ENCODE measurements at regions not wholly inside any gene's neighbourhood (a gene's known extent, or its start where the extent isn't known, plus 50 kb on each side); places are given as distances from the start of the nearest gene placed in this dataset.
A peak's percentile ranks its signal among the peaks of the same experiment; 100 is the strongest.
"Not testable (repeated sequence)": the region's sequence is repeated elsewhere in the genome, so short reads cannot be mapped to it uniquely, and the experiment has no call there.

DNA sequence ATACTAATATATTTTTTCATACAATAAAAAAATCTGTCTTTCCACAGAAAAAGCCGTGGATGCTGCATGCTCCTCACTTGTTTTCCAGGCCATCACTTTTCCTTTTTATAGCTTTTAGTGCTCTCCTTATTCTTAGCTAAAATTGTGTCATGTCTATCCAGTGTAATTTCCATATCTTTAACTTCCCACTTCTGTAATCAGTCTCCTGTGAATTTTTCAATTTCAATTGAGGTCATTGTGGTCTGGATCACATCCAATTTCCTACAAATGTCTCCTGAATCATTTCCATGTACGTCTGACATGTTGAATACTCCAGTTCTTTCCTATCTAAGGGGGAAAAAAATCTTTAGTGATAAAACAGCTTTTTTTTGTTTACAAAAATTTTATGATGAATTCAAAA is 838.2 kb upstream of the B3GALT2 start:
- no peak overlapping the region for H3K27ac ChIP-seq (ENCODE audit: low read depth in 1 of 2, low read length in 1 of 2)
- H3K9me3 ChIP-seq (ENCODE audit: control insufficient read depth in 4 of 4, insufficient read depth in 3 of 4, low read length in 3 of 4): no peaks in the 10 kb centered on the region
- no peak overlapping the region for H3K4me3 ChIP-seq
- TF ChIP-seq, protein P1, sequence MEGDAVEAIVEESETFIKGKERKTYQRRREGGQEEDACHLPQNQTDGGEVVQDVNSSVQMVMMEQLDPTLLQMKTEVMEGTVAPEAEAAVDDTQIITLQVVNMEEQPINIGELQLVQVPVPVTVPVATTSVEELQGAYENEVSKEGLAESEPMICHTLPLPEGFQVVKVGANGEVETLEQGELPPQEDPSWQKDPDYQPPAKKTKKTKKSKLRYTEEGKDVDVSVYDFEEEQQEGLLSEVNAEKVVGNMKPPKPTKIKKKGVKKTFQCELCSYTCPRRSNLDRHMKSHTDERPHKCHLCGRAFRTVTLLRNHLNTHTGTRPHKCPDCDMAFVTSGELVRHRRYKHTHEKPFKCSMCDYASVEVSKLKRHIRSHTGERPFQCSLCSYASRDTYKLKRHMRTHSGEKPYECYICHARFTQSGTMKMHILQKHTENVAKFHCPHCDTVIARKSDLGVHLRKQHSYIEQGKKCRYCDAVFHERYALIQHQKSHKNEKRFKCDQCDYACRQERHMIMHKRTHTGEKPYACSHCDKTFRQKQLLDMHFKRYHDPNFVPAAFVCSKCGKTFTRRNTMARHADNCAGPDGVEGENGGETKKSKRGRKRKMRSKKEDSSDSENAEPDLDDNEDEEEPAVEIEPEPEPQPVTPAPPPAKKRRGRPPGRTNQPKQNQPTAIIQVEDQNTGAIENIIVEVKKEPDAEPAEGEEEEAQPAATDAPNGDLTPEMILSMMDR (IDR thresholded peaks at IDR 0.05; ENCODE audit: control extremely low read depth, extremely low read depth): no peak
- no peaks in the 10 kb centered on the region for H3K36me3 ChIP-seq (ENCODE audit: control insufficient read depth in 4 of 4, insufficient read depth in 4 of 4, low read length in 4 of 4)
- WGBS, 2 donors: 39 to 48% methylated on average over 2 of the region's 2 CpGs
- DNase-seq (peak in 1 of 3 donors; percentile 13), ATAC-seq (ENCODE audit: insufficient read depth, low FRiP score) (no peak)
- H3K27me3 ChIP-seq (ENCODE audit: control insufficient read depth in 3 of 3, insufficient read depth in 3 of 3, low read length in 2 of 3): no peaks in the 10 kb centered on the region
- H3K4me1 ChIP-seq (ENCODE audit: control insufficient read depth in 5 of 5, insufficient read depth in 5 of 5, low read length in 5 of 5): no peaks in the 10 kb centered on the region
- H3K9ac ChIP-seq (ENCODE audit: insufficient read depth in 1 of 2, low read length in 2 of 2): no peak overlapping the region

DNA sequence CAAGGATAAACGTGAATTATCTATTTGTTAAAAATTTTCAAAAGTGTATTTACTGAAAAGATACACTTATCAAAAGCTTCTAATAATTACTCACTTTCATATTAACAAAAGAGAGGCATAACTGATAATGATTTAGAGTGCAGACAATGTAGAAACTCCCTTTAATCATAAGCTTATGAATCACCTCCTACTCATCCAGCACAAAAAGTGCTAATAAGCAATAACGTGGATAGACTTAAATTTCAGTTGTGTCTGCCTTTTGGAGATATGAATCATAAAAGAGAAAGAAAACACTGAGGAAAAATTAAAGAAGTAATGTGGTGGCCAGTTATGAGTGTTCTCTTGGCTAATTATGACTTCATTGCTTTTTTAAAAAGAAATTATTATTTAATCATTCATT is 827.6 kb upstream of the B3GALT2 start:
- Histone ChIP-seq H3K27me3 (ENCODE audit: control insufficient read depth in 3 of 3, insufficient read depth in 3 of 3, low read length in 2 of 3) (no peaks in the 10 kb centered on the region), H3K4me3 (no peak overlapping the region), H3K9me3 (ENCODE audit: control insufficient read depth in 4 of 4, insufficient read depth in 3 of 4, low read length in 3 of 4) (no peaks in the 10 kb centered on the region), H3K27ac (ENCODE audit: low read depth in 1 of 2, low read length in 1 of 2) (no peak overlapping the region), H3K36me3 (ENCODE audit: control insufficient read depth in 4 of 4, insufficient read depth in 4 of 4, low read length in 4 of 4) (no peaks in the 10 kb centered on the region), H3K9ac (ENCODE audit: insufficient read depth in 1 of 2, low read length in 2 of 2) (no peak overlapping the region), H3K4me1 (ENCODE audit: control insufficient read depth in 5 of 5, insufficient read depth in 5 of 5, low read length in 5 of 5) (no peaks in the 10 kb centered on the region)
- WGBS, 2 donors: 65 to 86% methylated on average over 2 of the region's 2 CpGs
- DNase-seq (no peak), ATAC-seq (ENCODE audit: insufficient read depth, low FRiP score) (no peak)
- TF ChIP-seq, protein P1 (IDR thresholded peaks at IDR 0.05; ENCODE audit: control extremely low read depth, extremely low read depth): no peak

DNA sequence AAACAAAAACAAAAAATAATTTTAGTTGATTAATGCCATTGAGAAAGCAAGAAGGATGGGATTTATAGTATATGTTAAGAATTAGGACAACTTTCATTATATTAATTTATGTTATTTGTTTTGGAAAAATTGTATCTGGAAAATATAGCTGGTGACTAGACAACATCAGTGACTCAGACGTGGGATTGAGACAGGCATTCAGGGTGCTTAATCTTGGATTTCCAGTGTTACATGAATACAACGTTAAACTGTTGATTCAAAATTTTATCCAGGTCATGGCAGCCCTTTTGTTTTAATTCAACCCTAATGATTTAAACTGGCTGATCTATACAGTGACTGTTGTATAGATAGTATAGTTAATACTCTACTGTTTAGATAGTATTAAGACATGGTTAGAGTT is 827.1 kb upstream of the B3GALT2 start:
- ATAC-seq (ENCODE audit: insufficient read depth, low FRiP score) (no peak), DNase-seq (no peak)
- no peak overlapping the region for H3K9ac ChIP-seq (ENCODE audit: insufficient read depth in 1 of 2, low read length in 2 of 2)
- TF ChIP-seq, protein P1 (IDR thresholded peaks at IDR 0.05; ENCODE audit: control extremely low read depth, extremely low read depth): no peak
- H3K4me1 ChIP-seq (ENCODE audit: control insufficient read depth in 5 of 5, insufficient read depth in 5 of 5, low read length in 5 of 5): no peaks in the 10 kb centered on the region
- WGBS, 2 donors: 84 to 89% methylated on average over 2 of the region's 2 CpGs
- no peaks in the 10 kb centered on the region for H3K27me3 ChIP-seq (ENCODE audit: control insufficient read depth in 3 of 3, insufficient read depth in 3 of 3, low read length in 2 of 3)
- no peaks in the 10 kb centered on the region for H3K36me3 ChIP-seq (ENCODE audit: control insufficient read depth in 4 of 4, insufficient read depth in 4 of 4, low read length in 4 of 4)
- H3K9me3 ChIP-seq (ENCODE audit: control insufficient read depth in 4 of 4, insufficient read depth in 3 of 4, low read length in 3 of 4): no peaks in the 10 kb centered on the region
- no peak overlapping the region for H3K27ac ChIP-seq (ENCODE audit: low read depth in 1 of 2, low read length in 1 of 2)
- no peak overlapping the region for H3K4me3 ChIP-seq

DNA sequence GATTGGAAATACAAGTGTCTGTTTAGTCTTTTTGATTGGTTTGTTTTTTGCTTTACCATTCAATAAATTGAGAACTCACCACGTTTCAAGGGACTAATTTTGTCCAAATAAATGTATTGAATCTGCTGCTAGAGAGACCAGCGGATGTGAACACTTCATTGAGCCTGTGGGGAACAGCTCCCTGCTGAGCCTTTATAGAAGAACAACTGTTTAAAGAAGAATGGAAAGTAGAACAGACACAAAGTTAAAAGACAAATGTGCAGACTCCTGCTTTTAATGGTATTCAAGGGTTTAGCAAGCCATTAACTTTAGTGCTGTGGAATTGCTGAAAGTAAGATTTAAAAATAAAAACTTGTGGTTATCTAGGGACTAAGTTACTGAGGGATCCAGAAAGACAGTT is 817.7 kb upstream of the B3GALT2 start:
- Histone ChIP-seq H3K36me3 (ENCODE audit: control insufficient read depth in 4 of 4, insufficient read depth in 4 of 4, low read length in 4 of 4) (no peaks in the 10 kb centered on the region), H3K27ac (ENCODE audit: low read depth in 1 of 2, low read length in 1 of 2) (no peak overlapping the region), H3K4me3 (no peak overlapping the region), H3K9ac (ENCODE audit: insufficient read depth in 1 of 2, low read length in 2 of 2) (no peak overlapping the region), H3K27me3 (ENCODE audit: control insufficient read depth in 3 of 3, insufficient read depth in 3 of 3, low read length in 2 of 3) (no peaks in the 10 kb centered on the region), H3K4me1 (ENCODE audit: control insufficient read depth in 5 of 5, insufficient read depth in 5 of 5, low read length in 5 of 5) (no peaks in the 10 kb centered on the region), H3K9me3 (ENCODE audit: control insufficient read depth in 4 of 4, insufficient read depth in 3 of 4, low read length in 3 of 4) (peaks cover 0 to 2% (median under 1%) of the 10 kb centered on the region in 4 donors)
- WGBS, 2 donors: 66 to 77% methylated on average over 2 of the region's 2 CpGs
- no peak for ATAC-seq (ENCODE audit: insufficient read depth, low FRiP score)
- TF ChIP-seq, protein P1 (IDR thresholded peaks at IDR 0.05; ENCODE audit: control extremely low read depth, extremely low read depth): no peak
- DNase-seq: peak in 1 of 3 donors; percentile 3

DNA sequence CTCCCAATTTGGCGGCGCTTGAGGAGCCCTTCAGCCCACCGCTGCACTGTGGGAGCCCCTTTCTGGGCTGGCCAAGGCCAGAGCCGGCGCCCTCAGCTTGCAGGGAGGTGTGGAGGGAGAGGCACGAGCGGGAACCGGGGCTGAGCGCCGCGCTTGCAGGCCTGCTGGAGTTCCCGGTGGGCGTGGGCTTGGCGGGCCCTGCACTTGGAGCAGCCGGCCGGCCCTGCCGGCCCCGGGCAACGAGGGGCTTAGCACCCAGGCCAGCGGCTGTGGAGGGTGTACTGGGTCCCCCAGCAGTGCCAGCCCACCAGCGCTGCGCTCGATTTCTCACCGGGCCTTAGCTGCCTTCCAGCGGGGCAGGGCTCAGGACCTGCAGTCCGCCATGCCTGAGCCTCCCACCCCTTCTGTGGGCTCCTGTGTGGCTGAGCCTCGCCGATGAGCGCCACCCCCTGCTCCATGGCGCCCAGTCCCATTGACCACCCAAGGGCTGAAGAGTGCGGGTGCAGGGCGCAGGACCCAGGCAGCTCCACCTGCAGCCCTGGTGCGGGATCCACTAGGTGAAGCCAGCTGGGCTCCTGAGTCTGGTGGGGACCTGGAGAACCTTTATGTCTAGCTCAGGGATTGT is 815.4 kb upstream of the B3GALT2 start:
- H3K4me1 ChIP-seq (ENCODE audit: control insufficient read depth in 5 of 5, insufficient read depth in 5 of 5, low read length in 5 of 5); H3K27me3 ChIP-seq (ENCODE audit: control insufficient read depth in 3 of 3, insufficient read depth in 3 of 3, low read length in 2 of 3); H3K9ac ChIP-seq (ENCODE audit: insufficient read depth in 1 of 2, low read length in 2 of 2); DNase-seq; ATAC-seq (ENCODE audit: insufficient read depth, low FRiP score); H3K9me3 ChIP-seq (ENCODE audit: control insufficient read depth in 4 of 4, insufficient read depth in 3 of 4, low read length in 3 of 4); H3K4me3 ChIP-seq; H3K27ac ChIP-seq (ENCODE audit: low read depth in 1 of 2, low read length in 1 of 2); H3K36me3 ChIP-seq (ENCODE audit: control insufficient read depth in 4 of 4, insufficient read depth in 4 of 4, low read length in 4 of 4): not testable (repeated sequence)
- WGBS, 2 donors: 97 to 99% methylated on average over 32 to 33 of the region's 33 CpGs

Data from lung (tissue), 11 donors.